SU-DHL-6 (cell line): ENCODE measurements at regions not wholly inside any gene's neighbourhood (a gene's known extent, or its start where the extent isn't known, plus 50 kb on each side); places are given as distances from the start of the nearest gene placed in this dataset.

Experiments
- EZH2phosphoT487 ChIP-seq: fragments of 200-600 bp; sonication (generic), shearing (Covaris generic); conservative IDR thresholded peaks from 2 replicates; pipeline ENCODE4 v1.6.1; 2018; ENCODE audit warnings: mild to moderate bottlenecking, antibody characterized with exemption, low read length, moderate library complexity, mixed read lengths
- TF ChIP-seq, protein P1 (sequence below): fragments of 200-600 bp; sonication (generic); IDR thresholded peaks from one replicate; pipeline ENCODE4 v1.5.1; 2017; ENCODE audit warnings: antibody characterized with exemption, mild to moderate bottlenecking, low read length, moderate library complexity; ENCODE audit not compliant: insufficient read depth, poor library complexity, severe bottlenecking

DNA sequence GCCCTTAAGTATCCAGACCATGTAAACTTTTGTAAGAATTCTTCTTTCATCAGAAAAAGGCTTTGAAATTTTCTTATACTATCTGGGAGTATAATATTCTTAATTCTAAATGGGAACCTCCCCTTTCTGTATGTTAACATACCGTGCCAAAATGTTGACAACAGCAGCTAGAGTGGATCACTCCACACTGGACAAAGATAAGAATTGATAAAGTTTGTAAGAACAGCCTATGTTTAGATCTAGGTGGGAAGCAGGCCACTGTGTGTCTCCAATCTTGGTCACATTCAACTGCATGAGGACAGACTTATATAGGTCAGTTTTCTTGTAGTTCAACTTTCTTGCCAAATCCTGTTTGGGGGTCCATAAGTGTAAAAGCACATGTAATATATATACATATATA lies 235.7 kb downstream of the RPIA start:
- TF ChIP-seq, protein P1, sequence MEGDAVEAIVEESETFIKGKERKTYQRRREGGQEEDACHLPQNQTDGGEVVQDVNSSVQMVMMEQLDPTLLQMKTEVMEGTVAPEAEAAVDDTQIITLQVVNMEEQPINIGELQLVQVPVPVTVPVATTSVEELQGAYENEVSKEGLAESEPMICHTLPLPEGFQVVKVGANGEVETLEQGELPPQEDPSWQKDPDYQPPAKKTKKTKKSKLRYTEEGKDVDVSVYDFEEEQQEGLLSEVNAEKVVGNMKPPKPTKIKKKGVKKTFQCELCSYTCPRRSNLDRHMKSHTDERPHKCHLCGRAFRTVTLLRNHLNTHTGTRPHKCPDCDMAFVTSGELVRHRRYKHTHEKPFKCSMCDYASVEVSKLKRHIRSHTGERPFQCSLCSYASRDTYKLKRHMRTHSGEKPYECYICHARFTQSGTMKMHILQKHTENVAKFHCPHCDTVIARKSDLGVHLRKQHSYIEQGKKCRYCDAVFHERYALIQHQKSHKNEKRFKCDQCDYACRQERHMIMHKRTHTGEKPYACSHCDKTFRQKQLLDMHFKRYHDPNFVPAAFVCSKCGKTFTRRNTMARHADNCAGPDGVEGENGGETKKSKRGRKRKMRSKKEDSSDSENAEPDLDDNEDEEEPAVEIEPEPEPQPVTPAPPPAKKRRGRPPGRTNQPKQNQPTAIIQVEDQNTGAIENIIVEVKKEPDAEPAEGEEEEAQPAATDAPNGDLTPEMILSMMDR: no peak
- TF ChIP-seq EZH2phosphoT487: no peak
